PFSK-1 (cell line): ENCODE measurements at regions not wholly inside any gene's neighbourhood (a gene's known extent, or its start where the extent isn't known, plus 50 kb on each side); places are given as distances from the start of the nearest gene placed in this dataset.

ENCODE experiments used
- FOXP2 ChIP-seq: optimal IDR thresholded peaks from 2 replicates; pipeline ENCODE3; 2011; ENCODE audit warnings: borderline replicate concordance, control low read depth, inconsistent platforms; ENCODE audit not compliant: insufficient read depth; ENCODE audit errors: extremely low read length, extremely low read depth
- POLR2AphosphoS5 ChIP-seq: IDR thresholded peaks from 2 replicates; pipeline ENCODE4 v1.6.1; 2012; ENCODE audit warnings: low read depth, mild to moderate bottlenecking, control low read depth, low read length, moderate library complexity
- SIN3A ChIP-seq: IDR thresholded peaks from 2 replicates; pipeline ENCODE4 v1.6.1; 2012; ENCODE audit warnings: mild to moderate bottlenecking, low read length, moderate library complexity, borderline replicate concordance; ENCODE audit not compliant: insufficient read depth
- TAF1 ChIP-seq: IDR thresholded peaks from 2 replicates; pipeline ENCODE4 v1.6.1; 2012; ENCODE audit warnings: low read length, control low read depth, borderline replicate concordance; ENCODE audit not compliant: insufficient read depth
- TF ChIP-seq, protein P1 (sequence below), 2 experiments: IDR thresholded peaks; 2 replicates each; pipeline versions ENCODE4 v1.6.1 to v1.8.0; 2011 to 2012; ENCODE audit warnings: low read depth in 2 of 2, low read length in 2 of 2, control low read depth in 1 of 2, inconsistent platforms in 1 of 2, mild to moderate bottlenecking in 1 of 2, moderate library complexity in 1 of 2; ENCODE audit not compliant: insufficient read depth in 1 of 2

DNA sequence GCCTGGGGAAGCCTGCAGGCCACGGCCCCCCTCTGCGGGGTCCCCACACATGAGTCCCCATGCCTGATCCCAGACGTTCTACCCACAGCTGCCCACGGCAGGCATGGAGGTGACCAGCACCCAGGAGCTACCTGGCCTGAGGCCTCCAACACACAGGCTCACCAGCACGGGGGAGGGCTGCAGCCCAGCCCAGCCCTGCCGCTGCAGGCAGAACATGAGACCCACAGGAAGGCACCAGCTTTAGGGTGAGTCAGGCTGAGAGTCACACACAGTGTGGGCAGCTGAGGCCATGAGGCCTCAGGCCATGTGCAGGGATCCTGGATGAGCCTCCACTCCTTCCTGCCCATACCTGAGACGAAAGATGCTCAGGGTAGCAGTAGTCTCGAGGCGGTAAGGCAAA is 121.1 kb downstream of the PSMG1 start:
- TF ChIP-seq FOXP2 = no peak
- TF ChIP-seq SIN3A = no peak
- TF ChIP-seq, protein P1, sequence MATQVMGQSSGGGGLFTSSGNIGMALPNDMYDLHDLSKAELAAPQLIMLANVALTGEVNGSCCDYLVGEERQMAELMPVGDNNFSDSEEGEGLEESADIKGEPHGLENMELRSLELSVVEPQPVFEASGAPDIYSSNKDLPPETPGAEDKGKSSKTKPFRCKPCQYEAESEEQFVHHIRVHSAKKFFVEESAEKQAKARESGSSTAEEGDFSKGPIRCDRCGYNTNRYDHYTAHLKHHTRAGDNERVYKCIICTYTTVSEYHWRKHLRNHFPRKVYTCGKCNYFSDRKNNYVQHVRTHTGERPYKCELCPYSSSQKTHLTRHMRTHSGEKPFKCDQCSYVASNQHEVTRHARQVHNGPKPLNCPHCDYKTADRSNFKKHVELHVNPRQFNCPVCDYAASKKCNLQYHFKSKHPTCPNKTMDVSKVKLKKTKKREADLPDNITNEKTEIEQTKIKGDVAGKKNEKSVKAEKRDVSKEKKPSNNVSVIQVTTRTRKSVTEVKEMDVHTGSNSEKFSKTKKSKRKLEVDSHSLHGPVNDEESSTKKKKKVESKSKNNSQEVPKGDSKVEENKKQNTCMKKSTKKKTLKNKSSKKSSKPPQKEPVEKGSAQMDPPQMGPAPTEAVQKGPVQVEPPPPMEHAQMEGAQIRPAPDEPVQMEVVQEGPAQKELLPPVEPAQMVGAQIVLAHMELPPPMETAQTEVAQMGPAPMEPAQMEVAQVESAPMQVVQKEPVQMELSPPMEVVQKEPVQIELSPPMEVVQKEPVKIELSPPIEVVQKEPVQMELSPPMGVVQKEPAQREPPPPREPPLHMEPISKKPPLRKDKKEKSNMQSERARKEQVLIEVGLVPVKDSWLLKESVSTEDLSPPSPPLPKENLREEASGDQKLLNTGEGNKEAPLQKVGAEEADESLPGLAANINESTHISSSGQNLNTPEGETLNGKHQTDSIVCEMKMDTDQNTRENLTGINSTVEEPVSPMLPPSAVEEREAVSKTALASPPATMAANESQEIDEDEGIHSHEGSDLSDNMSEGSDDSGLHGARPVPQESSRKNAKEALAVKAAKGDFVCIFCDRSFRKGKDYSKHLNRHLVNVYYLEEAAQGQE (IDR thresholded peaks at IDR 0.05; ENCODE audit: insufficient read depth in 1 of 2, low read depth in 2 of 2, low read length in 2 of 2) = no peak
- no peak for TF ChIP-seq TAF1
- no peak for TF ChIP-seq POLR2AphosphoS5

DNA sequence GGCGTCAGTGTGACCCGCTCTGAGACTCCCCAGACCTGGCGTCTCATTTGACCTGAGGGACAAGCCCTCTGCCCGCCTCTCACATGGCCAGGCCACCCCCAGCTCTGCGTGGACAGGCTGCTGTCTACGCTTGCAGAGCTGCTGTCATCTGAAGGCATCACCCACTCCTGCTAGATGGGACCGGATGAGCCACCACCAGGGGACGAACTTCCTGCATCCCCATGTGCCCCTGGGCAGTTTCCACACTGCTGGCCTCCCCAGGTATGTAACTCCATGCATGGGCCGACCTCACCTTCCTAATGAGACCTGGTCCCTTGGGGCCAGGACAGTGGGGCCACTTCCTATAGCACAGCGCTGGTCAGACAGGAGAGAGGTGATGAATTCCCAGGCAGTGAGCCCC is 121.5 kb downstream of the PSMG1 start:
- TF ChIP-seq SIN3A (no peak), FOXP2 (no peak), POLR2AphosphoS5 (no peak), TAF1 (no peak)
- TF ChIP-seq, protein P1 (IDR thresholded peaks at IDR 0.05; ENCODE audit: insufficient read depth in 1 of 2, low read depth in 2 of 2, low read length in 2 of 2) = no peak

DNA sequence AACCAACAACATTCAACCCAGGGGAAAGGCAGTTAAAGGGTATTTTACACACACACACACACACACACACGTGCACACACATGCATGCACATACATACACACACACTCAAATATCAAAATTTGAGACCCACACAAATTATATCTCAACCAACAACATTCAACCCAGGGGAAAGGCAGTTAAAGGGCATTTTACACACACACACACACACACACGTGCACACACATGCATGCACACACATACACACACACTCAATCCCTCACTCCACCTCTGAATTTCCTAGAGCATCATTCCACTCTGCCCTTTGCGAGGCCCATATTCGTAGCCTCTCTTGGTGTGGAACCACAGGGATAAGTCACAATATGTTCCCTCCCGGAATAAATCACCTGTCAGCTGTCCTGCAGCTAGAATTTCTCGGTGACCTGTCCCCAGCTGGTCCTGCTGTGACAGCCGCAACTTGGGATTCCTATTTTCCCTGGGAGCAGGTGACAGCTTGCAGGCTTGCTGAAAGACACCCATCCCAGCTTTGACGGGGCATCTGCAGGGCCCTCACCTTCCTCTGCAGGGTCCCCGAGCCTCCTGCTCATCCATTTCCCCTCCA is 122.7 kb downstream of the PSMG1 start:
- TF ChIP-seq TAF1 (no peak), SIN3A (no peak), FOXP2 (no peak), POLR2AphosphoS5 (no peak)
- TF ChIP-seq, protein P1 (IDR thresholded peaks at IDR 0.05; ENCODE audit: insufficient read depth in 1 of 2, low read depth in 2 of 2, low read length in 2 of 2) = no peak

DNA sequence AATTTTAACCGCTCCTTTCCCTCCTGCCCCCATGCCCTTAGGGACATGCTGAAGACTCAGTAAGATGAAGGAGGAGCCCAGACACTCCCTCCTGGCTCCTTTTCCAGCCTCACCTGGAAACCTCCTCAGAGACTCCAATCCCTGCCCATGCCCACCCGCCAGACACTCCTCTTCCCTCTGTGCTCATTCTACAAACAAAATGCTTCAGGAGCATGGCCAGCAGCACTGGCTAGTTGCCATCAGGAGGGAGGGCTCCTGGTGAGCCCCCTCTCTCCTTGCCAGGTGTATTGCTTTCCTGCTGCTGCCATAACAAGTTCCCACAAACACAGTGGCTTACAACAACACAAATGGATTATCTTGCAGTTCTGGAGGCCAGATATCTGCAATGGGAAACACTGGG is 126.1 kb downstream of the PSMG1 start:
- TF ChIP-seq, protein P1 (IDR thresholded peaks at IDR 0.05; ENCODE audit: insufficient read depth in 1 of 2, low read depth in 2 of 2, low read length in 2 of 2) = no peak
- TF ChIP-seq TAF1 = no peak
- no peak for TF ChIP-seq FOXP2
- TF ChIP-seq POLR2AphosphoS5 = no peak

DNA sequence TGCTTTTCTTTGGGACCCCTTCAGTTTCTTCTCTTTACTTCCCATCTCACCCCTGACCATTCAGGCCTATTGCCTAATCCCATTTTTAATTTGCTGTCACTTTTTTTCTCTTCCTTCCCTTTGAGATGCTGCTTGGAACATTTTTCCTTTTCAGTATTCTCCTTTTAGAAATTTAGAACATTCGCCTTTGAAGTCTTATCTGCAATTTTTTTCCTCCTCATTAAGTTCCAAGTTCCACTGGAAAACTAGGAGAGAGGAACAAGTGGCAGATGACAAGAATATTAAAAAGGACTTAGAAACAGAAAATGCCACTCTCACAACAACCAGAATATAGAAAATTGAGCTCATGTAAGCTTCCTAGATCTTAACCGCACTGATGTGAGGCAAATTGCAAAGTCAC is 126.6 kb downstream of the PSMG1 start:
- TF ChIP-seq SIN3A = no peak
- TF ChIP-seq, protein P1 (IDR thresholded peaks at IDR 0.05; ENCODE audit: insufficient read depth in 1 of 2, low read depth in 2 of 2, low read length in 2 of 2) = no peak
- no peak for TF ChIP-seq POLR2AphosphoS5
- no peak for TF ChIP-seq TAF1
- no peak for TF ChIP-seq FOXP2
